NCI-H2196 treated with DMSO at 0.1 percent for 48 hours (cell line): ENCODE measurements at regions not wholly inside any gene's neighbourhood (a gene's known extent, or its start where the extent isn't known, plus 50 kb on each side); places are given as distances from the start of the nearest gene placed in this dataset.

Source experiments
- DNase-seq: peaks from one replicate; lab custom pipeline; 2025; ENCODE audit not compliant: unreplicated experiment; lab: John Stamatoyannopoulos, UW

DNA sequence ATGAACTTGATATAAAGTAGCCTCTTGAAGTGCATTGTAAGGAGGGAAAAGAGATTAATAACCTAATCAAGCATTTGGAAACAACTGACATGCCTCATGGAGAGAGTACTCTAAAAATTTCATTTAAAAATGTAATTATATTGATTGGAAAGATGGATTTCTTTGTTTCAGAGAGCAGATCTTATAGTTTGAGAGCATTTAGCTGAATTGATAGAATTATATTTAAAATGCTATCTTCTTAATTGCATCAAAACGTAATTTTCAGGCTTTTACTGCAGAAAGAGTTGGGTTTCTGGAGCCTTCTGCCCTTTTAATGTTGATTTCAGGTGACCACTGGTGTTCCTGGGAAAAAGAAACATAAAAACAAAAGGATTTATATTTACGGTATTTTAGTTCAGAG lies 130.6 kb downstream of the EDN3 start:
- no peak for DNase-seq

DNA sequence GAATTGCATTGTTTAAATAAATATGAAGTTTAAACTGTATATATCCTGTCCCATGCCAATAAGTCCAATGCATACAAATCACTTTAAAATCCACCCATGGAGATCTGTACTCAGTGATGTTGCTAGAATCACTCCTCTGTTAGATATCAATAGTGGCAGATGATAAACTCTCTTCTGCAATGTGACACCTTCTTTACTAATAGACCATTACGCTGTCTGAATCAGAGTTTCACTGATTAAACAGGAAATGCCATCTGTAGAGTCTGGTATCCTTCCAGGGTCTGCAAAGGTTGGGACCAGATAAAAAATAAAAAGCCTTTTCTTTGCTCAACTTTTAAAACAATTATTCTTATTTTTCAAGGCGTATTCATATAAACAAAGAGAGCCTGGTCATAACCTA lies 134.5 kb downstream of the EDN3 start:
- DNase-seq = no peak

- DNase-seq = no peak
Observed at GRCh38 chr20:59435518-59435917, 135.1 kb downstream of the EDN3 start.

- no peak for DNase-seq
Observed at GRCh38 chr20:59437601-59438031, 137.2 kb downstream of the EDN3 start.

DNA sequence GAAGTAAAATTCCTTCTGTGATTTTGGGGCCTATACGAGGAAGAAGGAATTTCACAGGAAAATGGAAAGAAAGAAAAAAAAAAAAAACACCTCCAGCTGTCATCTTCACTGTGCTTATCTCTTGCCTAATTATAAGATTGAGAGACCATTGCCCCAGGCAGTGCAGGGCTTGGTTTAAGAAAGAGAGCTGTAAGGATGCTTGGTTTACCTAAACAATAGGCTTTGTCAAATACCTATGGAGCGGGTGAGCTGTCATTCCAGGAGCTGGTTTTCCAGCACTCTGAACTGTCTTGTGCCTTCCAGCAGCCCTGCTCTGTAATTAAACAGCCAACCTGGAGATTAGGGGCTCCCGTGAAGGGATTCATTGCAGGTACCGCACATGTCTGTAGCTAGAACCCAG lies 137.8 kb downstream of the EDN3 start:
- no peak for DNase-seq

- DNase-seq = no peak
Observed at GRCh38 chr20:59439243-59439642, 138.8 kb downstream of the EDN3 start.

DNA sequence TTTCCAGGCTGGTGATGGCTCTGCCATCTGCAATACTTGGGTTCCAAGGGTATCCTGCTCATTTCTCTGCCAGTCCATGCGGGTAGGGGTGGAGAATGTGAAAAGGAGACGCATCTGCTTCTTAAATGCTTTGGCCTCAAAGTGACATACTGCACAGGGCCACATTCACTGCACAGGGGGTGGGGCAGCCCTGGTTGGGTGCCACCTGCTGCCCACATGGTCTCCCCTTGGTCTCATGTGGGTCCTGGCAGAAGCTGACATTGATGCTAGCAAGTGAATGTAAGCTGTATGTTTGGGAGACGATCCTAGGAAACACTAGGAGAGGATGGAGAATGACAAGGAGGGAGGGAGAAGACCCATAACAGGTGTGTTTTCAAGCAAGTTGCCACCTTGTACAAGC lies 140.9 kb downstream of the EDN3 start:
- no peak for DNase-seq

- no peak for DNase-seq
Observed at GRCh38 chr20:59441860-59442810, 141.7 kb downstream of the EDN3 start.

GRCh38 chr20:59443550-59443949 lies 143.1 kb downstream of the EDN3 start:
- no peak for DNase-seq

DNA sequence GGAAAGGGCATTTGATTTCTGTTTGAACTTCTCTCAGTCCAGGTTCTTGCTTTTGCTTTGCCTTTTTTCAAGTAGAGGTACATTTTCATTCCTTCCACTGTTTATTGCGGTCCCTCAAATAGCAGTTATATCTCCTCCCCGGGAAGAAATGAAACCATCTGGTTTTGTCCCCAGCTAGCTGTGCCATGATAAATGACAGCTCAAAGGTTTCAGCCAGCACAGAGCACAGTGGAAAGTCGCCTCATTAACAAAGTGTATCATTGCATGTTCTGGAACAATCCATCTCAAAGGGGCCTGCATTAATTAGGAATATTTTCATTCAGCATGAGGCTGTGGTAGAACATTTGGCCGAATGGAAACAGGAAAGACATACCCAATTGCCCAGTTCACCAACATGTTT lies 146.0 kb downstream of the EDN3 start:
- no peak for DNase-seq

DNA sequence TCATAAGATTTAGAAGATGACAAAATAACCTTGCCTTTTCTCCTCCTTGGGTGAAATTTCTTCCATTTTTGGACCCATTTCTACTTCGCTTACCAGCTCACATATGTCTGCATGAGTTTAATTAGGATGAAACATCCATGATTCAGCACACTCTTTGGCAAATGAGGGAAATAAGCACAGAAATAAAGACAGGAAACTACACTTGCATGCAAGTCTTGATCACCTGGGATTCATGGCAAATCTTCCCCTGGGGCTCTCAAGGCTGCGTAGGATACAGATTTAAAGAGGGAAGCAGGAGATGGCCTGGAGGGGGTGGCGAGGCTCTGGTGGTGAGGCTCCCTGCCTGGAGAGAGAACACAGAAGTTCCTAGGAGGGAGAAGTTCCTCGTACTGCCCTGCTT lies 147.8 kb downstream of the EDN3 start:
- DNase-seq = no peak

DNA sequence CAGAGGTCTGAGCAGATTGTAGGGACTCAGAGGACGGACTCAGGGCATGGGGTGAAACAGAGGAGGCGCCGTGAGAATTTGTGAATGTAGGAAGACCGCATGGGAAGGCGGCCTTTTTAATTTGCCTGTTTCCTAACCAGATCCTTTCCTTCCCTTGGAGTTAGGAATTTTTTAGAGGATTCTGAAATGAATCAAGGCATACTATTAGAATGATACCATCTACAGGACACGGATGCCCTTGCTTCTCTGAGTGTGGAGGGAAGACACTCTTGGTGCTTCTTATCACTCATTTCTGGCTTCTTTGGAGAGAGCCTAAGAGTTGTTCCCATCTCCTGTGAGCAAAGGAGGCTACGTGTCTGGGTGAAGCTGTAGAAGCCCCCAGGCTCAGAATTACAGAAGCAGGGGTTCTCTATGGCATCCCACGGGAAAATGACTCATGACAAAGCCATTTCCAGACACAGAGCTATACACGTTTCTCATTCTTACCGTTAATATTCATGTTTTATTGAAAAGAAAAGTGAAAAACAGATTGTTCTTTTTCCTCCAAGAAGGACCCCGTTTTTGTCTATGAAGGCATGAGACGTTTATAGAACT lies 148.5 kb downstream of the EDN3 start:
- no peak for DNase-seq

- no peak for DNase-seq
Observed at GRCh38 chr20:59451066-59451630, 150.7 kb downstream of the EDN3 start.

DNA sequence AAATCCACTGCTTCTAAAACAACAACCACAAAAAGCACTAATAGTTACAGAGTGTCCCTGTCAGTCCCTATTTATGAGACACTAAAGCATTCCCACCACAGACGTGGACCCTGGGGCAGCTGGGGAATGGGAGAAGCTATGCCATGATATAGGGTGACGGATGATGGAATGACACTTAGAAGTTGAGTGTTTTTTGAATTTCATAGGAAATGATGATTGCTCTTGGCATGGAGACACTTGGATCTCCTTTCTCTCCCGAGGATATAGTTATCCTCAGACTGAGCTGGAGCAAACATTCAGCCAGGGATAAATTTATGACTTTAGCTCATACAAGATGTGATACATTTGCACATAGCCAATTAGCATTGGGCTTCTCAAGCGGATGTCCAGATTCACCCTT lies 151.2 kb downstream of the EDN3 start:
- DNase-seq = no peak

- DNase-seq = no peak
Observed at GRCh38 chr20:59452856-59453255, 151.5 kb upstream of the PHACTR3 start.

- DNase-seq = no peak
Observed at GRCh38 chr20:59453759-59454560, 150.4 kb upstream of the PHACTR3 start.

- no peak for DNase-seq
Observed at GRCh38 chr20:59455402-59456341, 148.7 kb upstream of the PHACTR3 start.

DNA sequence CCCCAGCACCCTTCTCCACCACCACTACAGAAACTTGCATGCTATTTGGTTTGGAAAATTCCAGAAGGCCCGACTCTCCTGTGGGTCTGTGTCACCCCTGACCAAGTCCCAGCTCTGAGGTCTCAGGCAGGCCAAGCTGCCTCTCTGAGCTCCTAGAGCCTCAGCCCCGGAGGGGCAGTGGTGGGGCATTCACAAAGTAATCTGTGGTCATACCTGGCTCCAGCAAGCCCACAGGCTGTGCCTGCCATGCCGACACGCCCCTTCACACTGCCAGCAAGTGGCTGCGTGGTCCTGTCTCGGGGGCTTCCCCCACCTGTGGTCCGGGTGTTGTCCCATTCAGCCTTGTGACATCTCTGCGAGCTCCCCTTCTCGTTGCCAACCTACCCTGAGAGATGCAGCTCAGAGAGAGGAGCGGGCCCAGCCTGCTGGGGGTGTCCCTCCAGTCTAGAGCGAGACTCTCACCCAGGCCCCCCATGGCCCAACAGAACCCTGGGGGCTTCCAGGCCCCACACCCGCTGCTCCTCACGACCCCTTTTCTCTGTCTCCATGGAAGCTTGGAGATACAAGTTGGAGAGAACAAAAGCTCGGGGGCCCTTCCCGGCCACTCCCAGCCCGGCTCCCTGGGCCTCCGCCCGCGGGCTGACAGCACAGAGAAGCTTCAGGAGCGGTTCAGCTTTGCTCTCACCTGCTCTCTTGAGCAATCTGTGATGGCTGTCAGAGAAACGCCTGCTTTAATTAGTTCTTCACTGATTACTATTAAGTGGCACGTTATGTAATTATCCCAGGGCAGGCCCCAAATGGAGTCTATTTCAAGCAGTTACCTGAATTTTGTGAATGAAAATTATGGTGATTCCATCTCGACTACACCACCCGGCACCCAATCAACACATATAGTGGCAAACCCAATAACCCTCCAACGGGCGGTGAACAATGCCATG lies 147.7 kb upstream of the PHACTR3 start:
- no peak for DNase-seq

DNA sequence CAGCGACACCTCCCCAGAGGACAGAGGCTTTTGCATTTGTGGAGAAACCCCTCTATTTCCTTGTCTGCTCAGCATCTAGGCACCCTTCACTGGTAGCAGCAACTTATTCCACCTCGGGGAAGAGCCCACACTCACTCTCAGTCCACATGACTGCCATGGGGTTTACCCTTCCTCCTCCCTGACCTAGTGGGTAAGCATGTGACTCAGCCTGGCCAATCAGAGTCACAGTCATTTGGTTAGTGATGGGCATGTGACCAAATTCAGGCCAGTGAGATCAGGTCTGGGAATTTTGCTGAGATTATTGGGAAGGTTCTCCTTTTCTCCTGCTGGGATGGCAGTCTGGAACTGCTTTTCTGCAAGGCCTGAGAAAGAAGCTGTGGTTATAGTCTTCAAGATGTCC lies 145.7 kb upstream of the PHACTR3 start:
- no peak for DNase-seq
